Panc1 (cell line): ENCODE measurements at regions not wholly inside any gene's neighbourhood (a gene's known extent, or its start where the extent isn't known, plus 50 kb on each side); places are given as distances from the start of the nearest gene placed in this dataset.

Experiments used
- POLR2AphosphoS5 ChIP-seq: IDR thresholded peaks from 2 replicates; pipeline ENCODE4 v1.6.1; 2012; ENCODE audit warnings: mild to moderate bottlenecking, low read depth, low read length, moderate library complexity
- SIN3A ChIP-seq: IDR thresholded peaks from 2 replicates; pipeline ENCODE4 v1.6.1; 2012; ENCODE audit warnings: low read depth, mild to moderate bottlenecking, low read length, moderate library complexity, borderline replicate concordance; ENCODE audit not compliant: insufficient read depth
- TF ChIP-seq, protein P1 (sequence below): fragments of 450-650 bp; IDR thresholded peaks from 2 replicates; pipeline ENCODE4 v1.5.1; 2017; ENCODE audit warnings: mild to moderate bottlenecking
- TF ChIP-seq, protein P2 (sequence below), 2 experiments: IDR thresholded peaks; 2 replicates each; pipeline ENCODE4 v1.6.1; 2011 to 2012; ENCODE audit warnings: low read depth in 2 of 2, control low read depth in 1 of 2, low read length in 1 of 2, mild to moderate bottlenecking in 1 of 2, moderate library complexity in 1 of 2; ENCODE audit not compliant: insufficient read depth in 1 of 2

DNA sequence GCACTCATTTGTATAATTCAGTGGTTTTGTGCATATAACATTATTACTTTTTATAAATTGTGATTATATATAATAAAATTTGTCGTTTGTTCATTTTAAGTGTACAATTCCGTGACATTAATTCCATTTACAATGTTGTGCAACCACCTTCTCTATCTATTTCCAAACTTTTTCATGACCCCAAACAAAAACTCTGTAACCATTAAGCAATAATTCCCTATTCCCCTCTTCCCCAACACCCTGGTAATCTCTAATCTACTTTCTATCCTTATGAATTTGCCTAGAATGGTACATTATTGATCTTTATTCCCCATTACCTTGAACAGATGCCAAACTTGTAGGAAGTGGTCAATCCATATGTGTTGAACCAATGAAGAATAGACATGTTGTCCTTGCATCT, 61.3 kb upstream of the SMIM36 start:
- TF ChIP-seq, protein P1, sequence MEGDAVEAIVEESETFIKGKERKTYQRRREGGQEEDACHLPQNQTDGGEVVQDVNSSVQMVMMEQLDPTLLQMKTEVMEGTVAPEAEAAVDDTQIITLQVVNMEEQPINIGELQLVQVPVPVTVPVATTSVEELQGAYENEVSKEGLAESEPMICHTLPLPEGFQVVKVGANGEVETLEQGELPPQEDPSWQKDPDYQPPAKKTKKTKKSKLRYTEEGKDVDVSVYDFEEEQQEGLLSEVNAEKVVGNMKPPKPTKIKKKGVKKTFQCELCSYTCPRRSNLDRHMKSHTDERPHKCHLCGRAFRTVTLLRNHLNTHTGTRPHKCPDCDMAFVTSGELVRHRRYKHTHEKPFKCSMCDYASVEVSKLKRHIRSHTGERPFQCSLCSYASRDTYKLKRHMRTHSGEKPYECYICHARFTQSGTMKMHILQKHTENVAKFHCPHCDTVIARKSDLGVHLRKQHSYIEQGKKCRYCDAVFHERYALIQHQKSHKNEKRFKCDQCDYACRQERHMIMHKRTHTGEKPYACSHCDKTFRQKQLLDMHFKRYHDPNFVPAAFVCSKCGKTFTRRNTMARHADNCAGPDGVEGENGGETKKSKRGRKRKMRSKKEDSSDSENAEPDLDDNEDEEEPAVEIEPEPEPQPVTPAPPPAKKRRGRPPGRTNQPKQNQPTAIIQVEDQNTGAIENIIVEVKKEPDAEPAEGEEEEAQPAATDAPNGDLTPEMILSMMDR: no peak
- TF ChIP-seq SIN3A: no peak
- no peak for TF ChIP-seq POLR2AphosphoS5
- TF ChIP-seq, protein P2, sequence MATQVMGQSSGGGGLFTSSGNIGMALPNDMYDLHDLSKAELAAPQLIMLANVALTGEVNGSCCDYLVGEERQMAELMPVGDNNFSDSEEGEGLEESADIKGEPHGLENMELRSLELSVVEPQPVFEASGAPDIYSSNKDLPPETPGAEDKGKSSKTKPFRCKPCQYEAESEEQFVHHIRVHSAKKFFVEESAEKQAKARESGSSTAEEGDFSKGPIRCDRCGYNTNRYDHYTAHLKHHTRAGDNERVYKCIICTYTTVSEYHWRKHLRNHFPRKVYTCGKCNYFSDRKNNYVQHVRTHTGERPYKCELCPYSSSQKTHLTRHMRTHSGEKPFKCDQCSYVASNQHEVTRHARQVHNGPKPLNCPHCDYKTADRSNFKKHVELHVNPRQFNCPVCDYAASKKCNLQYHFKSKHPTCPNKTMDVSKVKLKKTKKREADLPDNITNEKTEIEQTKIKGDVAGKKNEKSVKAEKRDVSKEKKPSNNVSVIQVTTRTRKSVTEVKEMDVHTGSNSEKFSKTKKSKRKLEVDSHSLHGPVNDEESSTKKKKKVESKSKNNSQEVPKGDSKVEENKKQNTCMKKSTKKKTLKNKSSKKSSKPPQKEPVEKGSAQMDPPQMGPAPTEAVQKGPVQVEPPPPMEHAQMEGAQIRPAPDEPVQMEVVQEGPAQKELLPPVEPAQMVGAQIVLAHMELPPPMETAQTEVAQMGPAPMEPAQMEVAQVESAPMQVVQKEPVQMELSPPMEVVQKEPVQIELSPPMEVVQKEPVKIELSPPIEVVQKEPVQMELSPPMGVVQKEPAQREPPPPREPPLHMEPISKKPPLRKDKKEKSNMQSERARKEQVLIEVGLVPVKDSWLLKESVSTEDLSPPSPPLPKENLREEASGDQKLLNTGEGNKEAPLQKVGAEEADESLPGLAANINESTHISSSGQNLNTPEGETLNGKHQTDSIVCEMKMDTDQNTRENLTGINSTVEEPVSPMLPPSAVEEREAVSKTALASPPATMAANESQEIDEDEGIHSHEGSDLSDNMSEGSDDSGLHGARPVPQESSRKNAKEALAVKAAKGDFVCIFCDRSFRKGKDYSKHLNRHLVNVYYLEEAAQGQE (IDR thresholded peaks at IDR 0.05; ENCODE audit: insufficient read depth in 1 of 2, low read depth in 2 of 2, low read length in 1 of 2): no peak
